Lower lobe of right lung (tissue), 2 donors: ENCODE measurements at regions not wholly inside any gene's neighbourhood (a gene's known extent, or its start where the extent isn't known, plus 50 kb on each side); places are given as distances from the start of the nearest gene placed in this dataset.

Experiments
- ATAC-seq, 2 donors: fragments of 200-7000 bp; cut with Tn5 transposase; one replicate each; pipeline ENCODE4 v1.9.1; 2020 to 2022; ENCODE audit warnings: mild to moderate bottlenecking in 2 of 2, moderate library complexity in 2 of 2
- DNase-seq: peaks from one replicate; pipeline ENCODE4 v3.0.0-alpha.2; 2020
- H3K27ac ChIP-seq: fragments of 200-600 bp; one replicate; pipeline ENCODE4 v1.8.0; 2022
- H3K27me3 ChIP-seq: fragments of 200-600 bp; one replicate; pipeline ENCODE4 v1.8.0; 2022; ENCODE audit warnings: low read depth
- H3K36me3 ChIP-seq: fragments of 200-600 bp; one replicate; pipeline ENCODE4 v1.8.0; 2022; ENCODE audit warnings: mild to moderate bottlenecking
- H3K4me1 ChIP-seq: fragments of 200-600 bp; one replicate; pipeline ENCODE4 v1.8.0; 2022
- H3K4me3 ChIP-seq: fragments of 200-600 bp; one replicate; pipeline ENCODE4 v1.8.0; 2022; ENCODE audit warnings: mild to moderate bottlenecking
- H3K9me3 ChIP-seq: fragments of 200-600 bp; one replicate; pipeline ENCODE4 v1.8.0; 2022
- CTCF ChIP-seq: fragments of 200-600 bp; IDR thresholded peaks from one replicate; pipeline ENCODE4 v1.8.0; 2022; ENCODE audit warnings: antibody characterized with exemption, mild to moderate bottlenecking
- intact Hi-C: fragments of 100-400 bp; cut with DNase I; formaldehyde crosslinking; loops from one replicate; pipeline ENCODE4 v1.11.0; 2022
- donor health status: DM: no; HTN: yes; CAD: no; lungs with severe emphysema.

DNA sequence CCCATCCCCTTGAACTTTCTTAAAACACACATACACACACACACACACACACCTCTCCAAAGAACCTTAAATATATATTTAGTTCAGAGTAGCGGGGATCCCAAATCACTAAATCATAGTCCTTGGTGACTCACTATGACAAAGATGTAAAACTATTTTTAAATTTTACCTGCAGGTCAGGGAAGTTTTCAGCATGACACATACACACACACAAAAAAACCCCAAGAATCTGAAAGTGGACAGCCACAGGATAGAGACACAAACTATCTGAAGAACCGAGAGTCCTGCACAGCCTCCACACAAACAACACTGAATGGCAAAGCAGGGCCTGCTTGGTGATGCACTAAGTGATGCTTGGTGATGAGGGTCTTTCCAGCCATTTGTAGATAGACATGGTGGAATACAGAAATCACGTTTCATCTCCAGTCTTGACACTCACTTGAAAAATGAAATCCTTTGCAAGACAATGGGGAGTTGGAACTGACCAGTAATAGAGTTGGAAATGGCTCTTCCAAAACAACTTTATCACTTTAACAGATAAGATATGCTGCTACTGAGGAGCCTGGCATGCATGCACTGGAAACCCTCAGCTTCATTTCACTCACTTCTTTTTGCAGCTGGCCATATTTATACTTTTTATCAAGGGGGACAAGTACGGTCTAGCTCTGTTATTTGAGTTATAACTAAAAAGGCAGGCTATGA is 307.3 kb downstream of the RAPGEF2 start:
- Histone ChIP-seq H3K36me3 (no peaks in the 10 kb centered on the region), H3K27ac (no peak overlapping the region), H3K4me1 (no peaks in the 10 kb centered on the region), H3K27me3 (no peaks in the 10 kb centered on the region), H3K9me3 (no peaks in the 10 kb centered on the region), H3K4me3 (no peak overlapping the region)
- DNase-seq (no peak), ATAC-seq (no peak)
- no peak for TF ChIP-seq CTCF
- intact Hi-C loops: no loop called here

DNA sequence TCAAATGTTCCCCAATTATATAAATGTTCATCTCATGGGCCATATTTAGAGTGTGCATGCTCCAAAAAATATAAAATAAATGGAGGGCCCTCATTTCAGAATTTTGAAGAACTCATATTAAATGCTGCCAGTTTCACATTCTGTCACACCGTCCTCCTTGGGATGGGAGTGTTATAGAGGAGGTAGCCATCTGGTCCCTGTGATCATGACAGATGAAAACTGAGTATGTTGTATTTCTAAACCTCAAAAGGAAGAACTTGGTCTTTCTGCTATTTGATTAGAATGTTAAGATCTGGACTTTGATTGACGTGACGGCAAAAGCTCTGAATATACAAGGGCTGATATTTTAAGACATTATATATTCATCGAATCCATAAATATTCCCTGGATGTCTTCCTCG is 308.0 kb downstream of the RAPGEF2 start:
- Histone ChIP-seq H3K4me1 (no peaks in the 10 kb centered on the region), H3K9me3 (no peaks in the 10 kb centered on the region), H3K27ac (no peak overlapping the region), H3K4me3 (no peak overlapping the region), H3K27me3 (no peaks in the 10 kb centered on the region), H3K36me3 (no peaks in the 10 kb centered on the region)
- no peak for TF ChIP-seq CTCF
- no peak for DNase-seq
- intact Hi-C loops: no loop called here
- no peak for ATAC-seq

DNA sequence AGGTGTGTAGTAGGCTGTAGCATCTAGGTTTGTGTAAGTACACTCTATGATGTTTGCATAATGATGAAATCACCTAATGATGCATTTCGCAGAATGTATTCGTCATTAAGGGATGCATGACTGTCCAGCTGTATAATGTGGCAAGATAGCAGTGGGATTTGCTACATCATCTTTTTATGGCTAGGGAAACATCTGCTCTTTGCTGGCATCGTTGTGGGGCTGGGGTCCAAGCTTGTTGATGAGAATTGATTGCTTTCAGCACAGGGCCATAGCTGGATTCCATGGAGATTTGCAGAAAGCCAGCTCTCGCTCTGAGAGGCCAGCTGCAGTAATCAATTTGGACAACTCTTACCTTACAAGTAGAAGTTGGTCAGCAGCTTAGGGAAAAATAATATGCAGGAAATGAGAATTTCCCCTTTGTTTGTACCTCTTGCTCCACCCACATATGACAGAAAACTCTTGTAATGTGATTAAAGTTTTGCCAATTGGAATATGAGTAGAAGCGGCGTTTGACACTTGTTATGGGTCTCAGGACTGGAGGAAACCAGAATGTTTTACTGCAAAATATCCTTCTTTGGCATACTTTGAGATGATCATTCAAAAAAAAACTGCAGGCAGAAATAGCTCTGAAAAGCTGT is 310.5 kb downstream of the RAPGEF2 start:
- no peaks in the 10 kb centered on the region for H3K36me3 ChIP-seq
- DNase-seq (no peak), ATAC-seq (no peak)
- no peak overlapping the region for H3K27ac ChIP-seq
- H3K27me3 ChIP-seq: no peaks in the 10 kb centered on the region
- peaks cover 3% of the 10 kb centered on the region for H3K9me3 ChIP-seq
- H3K4me1 ChIP-seq: no peaks in the 10 kb centered on the region
- TF ChIP-seq CTCF: no peak
- no peak overlapping the region for H3K4me3 ChIP-seq
- intact Hi-C loops: no loop called here

DNA sequence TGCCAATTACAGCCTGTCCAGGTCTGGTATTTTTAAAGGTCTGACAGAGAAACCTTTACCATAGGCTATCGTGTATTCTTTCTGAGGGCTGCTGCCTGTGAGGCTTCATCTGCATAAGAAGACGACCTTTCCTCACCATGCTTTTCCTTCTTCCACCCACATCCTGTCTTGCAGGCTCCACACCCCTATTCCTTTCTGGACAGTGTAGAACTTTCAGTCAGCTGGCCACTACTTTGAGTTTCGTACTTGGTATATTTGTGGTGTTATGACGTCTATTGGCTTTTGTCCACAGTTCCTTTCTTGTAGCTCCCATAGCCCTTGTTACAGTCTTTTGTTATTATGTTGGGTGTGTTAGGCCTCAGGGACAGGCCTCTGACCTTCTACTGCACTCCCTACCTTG is 311.4 kb downstream of the RAPGEF2 start:
- intact Hi-C loops: no loop called here
- Histone ChIP-seq H3K27me3 (no peaks in the 10 kb centered on the region), H3K4me3 (no peak overlapping the region), H3K36me3 (no peaks in the 10 kb centered on the region), H3K27ac (no peak overlapping the region), H3K9me3 (peaks cover 3% of the 10 kb centered on the region), H3K4me1 (no peaks in the 10 kb centered on the region)
- DNase-seq (no peak), ATAC-seq (no peak)
- TF ChIP-seq CTCF: no peak

DNA sequence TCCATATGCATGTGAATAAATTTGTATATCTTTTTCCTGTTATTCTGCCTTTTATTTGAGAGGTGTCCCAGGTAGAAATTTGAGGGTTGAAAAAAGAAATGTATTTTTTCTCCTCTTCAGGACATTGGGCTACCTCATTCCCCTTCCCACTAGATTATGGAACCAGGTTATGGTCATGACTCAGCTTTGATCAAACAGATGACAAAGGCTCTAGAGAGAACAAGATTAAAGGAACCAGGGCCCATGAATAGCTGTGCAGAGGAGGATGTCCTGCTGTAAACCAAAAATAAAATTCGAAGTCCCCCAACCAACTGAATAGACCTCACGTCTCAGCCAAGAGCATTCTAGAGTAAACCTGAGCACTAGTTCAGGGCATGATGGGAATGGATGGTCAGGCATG is 313.2 kb downstream of the RAPGEF2 start:
- ATAC-seq: no peak
- Histone ChIP-seq H3K36me3 (no peaks in the 10 kb centered on the region), H3K4me3 (no peak overlapping the region), H3K9me3 (peaks cover 3% of the 10 kb centered on the region), H3K4me1 (no peaks in the 10 kb centered on the region), H3K27ac (no peak overlapping the region), H3K27me3 (no peaks in the 10 kb centered on the region)
- DNase-seq: no peak
- TF ChIP-seq CTCF: no peak
- intact Hi-C loops: no loop called here
